ENCODE measurements at regions not wholly inside any gene's neighbourhood (a gene's known extent, or its start where the extent isn't known, plus 50 kb on each side); places are given as distances from the start of the nearest gene placed in this dataset.

DNA sequence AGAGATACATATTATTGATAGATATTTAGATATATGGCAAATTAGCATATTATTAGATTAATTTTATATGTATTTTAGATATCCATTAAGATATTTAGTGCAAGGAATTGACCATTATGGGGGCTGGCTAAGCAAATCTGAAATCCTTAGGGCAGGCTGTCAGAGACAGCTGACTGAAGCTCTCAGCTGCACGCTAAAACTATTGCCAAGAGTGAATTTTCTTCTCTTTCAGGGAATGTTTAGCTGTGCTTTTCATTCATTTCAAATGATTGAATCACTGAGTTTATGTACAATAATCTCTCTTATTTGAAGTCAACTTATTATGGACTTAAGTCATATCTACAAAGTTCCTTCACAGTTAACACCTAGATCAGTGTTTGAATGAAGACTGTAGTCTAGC lies 566.5 kb downstream of the LRFN5 start:
- TF ChIP-seq, protein P1, sequence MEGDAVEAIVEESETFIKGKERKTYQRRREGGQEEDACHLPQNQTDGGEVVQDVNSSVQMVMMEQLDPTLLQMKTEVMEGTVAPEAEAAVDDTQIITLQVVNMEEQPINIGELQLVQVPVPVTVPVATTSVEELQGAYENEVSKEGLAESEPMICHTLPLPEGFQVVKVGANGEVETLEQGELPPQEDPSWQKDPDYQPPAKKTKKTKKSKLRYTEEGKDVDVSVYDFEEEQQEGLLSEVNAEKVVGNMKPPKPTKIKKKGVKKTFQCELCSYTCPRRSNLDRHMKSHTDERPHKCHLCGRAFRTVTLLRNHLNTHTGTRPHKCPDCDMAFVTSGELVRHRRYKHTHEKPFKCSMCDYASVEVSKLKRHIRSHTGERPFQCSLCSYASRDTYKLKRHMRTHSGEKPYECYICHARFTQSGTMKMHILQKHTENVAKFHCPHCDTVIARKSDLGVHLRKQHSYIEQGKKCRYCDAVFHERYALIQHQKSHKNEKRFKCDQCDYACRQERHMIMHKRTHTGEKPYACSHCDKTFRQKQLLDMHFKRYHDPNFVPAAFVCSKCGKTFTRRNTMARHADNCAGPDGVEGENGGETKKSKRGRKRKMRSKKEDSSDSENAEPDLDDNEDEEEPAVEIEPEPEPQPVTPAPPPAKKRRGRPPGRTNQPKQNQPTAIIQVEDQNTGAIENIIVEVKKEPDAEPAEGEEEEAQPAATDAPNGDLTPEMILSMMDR (IDR thresholded peaks at IDR 0.05; ENCODE audit: borderline replicate concordance, extremely low read depth, low read length, poor library complexity, severe bottlenecking), result no peak
- TF ChIP-seq EZH2 (IDR thresholded peaks at IDR 0.05; ENCODE audit: borderline replicate concordance, low read depth, low read length, severe bottlenecking), result no peak

Measured in DND-41 (cell line).